Neural progenitor cell (in vitro differentiated cells): ENCODE measurements at regions not wholly inside any gene's neighbourhood (a gene's known extent, or its start where the extent isn't known, plus 50 kb on each side); places are given as distances from the start of the nearest gene placed in this dataset.

Source experiments
- DNase-seq: peaks from one replicate; pipeline ENCODE4 v3.0.0-alpha.2; 2016; ENCODE audit warnings: low spot score
- H2AFZ ChIP-seq: fragments of 200-600 bp; sonication (generic); replicated peaks from 2 replicates; pipeline ENCODE4 v1.6.1; 2016; ENCODE audit warnings: antibody characterized with exemption
- H3F3A ChIP-seq: fragments of 200-600 bp; sonication (generic); 2 replicates; pipeline ENCODE4 v1.6.1; 2016; ENCODE audit warnings: antibody characterized with exemption, low read depth
- H3K27ac ChIP-seq: fragments of 200-600 bp; sonication (generic); 2 replicates; pipeline ENCODE4 v1.5.1; 2016; ENCODE audit warnings: mild to moderate bottlenecking
- H3K27me3 ChIP-seq: fragments of 200-600 bp; sonication (generic); 2 replicates; pipeline ENCODE4 v1.6.1; 2016; ENCODE audit warnings: mild to moderate bottlenecking, moderate library complexity
- H3K36me3 ChIP-seq: fragments of 200-600 bp; sonication (generic); 2 replicates; pipeline ENCODE4 v1.5.1; 2016
- H3K4me1 ChIP-seq: fragments of 200-600 bp; sonication (generic); 2 replicates; pipeline ENCODE4 v1.6.1; 2016; ENCODE audit warnings: mixed run types
- H3K4me2 ChIP-seq: fragments of 200-600 bp; sonication (generic); 2 replicates; pipeline ENCODE4 v1.6.1; 2016
- H3K4me3 ChIP-seq: fragments of 200-600 bp; sonication (generic); 2 replicates; pipeline ENCODE4 v1.5.1; 2016
- H3K79me2 ChIP-seq: fragments of 200-600 bp; sonication (generic); 2 replicates; pipeline ENCODE4 v1.6.1; 2016; ENCODE audit warnings: low read depth
- H3K9ac ChIP-seq: fragments of 200-600 bp; sonication (generic); 2 replicates; pipeline ENCODE4 v1.6.1; 2016
- H3K9me3 ChIP-seq: fragments of 200-600 bp; sonication (generic); 2 replicates; pipeline ENCODE4 v1.5.1; 2016; ENCODE audit warnings: low read depth
- H4K20me1 ChIP-seq: fragments of 200-600 bp; sonication (generic); 2 replicates; pipeline ENCODE4 v1.6.1; 2016; ENCODE audit warnings: low read depth
- H3K27ac Mint-ChIP-seq: 3 replicates; pipeline ENCODE4 v1.8.0; 2021; ENCODE audit warnings: mixed read lengths
- H3K27me3 Mint-ChIP-seq: 2 replicates; pipeline ENCODE4 v1.8.0; 2022; ENCODE audit warnings: low read depth, mild to moderate bottlenecking, inconsistent platforms, moderate library complexity, mixed read lengths; ENCODE audit not compliant: insufficient read depth
- H3K36me3 Mint-ChIP-seq: 3 replicates; pipeline ENCODE4 v1.8.0; 2021; ENCODE audit warnings: mixed read lengths
- H3K4me1 Mint-ChIP-seq: 3 replicates; pipeline ENCODE4 v1.8.0; 2021; ENCODE audit warnings: mixed read lengths
- H3K4me3 Mint-ChIP-seq: 3 replicates; pipeline ENCODE4 v1.8.0; 2021; ENCODE audit warnings: mild to moderate bottlenecking, moderate library complexity, mixed read lengths
- H3K9me3 Mint-ChIP-seq: 3 replicates; pipeline ENCODE4 v1.8.0; 2020; ENCODE audit warnings: mixed read lengths
- EZH2 ChIP-seq: fragments of 200-600 bp; sonication (generic); IDR thresholded peaks from 2 replicates; pipeline ENCODE4 v1.6.1; 2017; ENCODE audit warnings: antibody characterized with exemption, mild to moderate bottlenecking, moderate library complexity
- EZH2phosphoT487 ChIP-seq: fragments of 200-600 bp; sonication (generic); IDR thresholded peaks from 2 replicates; pipeline ENCODE4 v1.6.1; 2017; ENCODE audit warnings: antibody characterized with exemption
- TF ChIP-seq, protein P1 (sequence below): fragments of 200-600 bp; sonication (generic); IDR thresholded peaks from 2 replicates; pipeline ENCODE4 v1.5.1; 2017; ENCODE audit warnings: antibody characterized with exemption, mild to moderate bottlenecking

DNA sequence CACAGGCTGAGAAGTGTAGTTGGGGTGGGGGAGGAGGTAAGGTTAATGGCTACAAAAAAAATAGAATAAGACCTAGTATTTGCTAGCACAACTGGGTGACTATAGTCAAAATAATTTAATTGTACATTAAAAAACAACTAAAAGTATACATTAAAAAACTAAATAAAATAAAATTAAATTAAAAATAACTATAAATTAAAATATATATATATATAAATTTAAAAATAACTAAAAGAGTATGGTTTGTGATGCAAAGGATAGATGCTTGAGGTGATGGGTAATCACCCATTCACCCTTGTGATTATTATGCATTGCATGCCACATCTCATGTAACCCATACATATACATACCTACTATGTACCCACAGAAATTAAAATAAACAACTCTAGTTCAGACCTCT lies 762.5 kb downstream of the SORCS1 start:
- no peaks in the 10 kb centered on the region for H4K20me1 ChIP-seq
- H3F3A ChIP-seq: no peaks in the 10 kb centered on the region
- H3K4me3 ChIP-seq: no peak overlapping the region
- H3K79me2 ChIP-seq: no peaks in the 10 kb centered on the region
- Mint-ChIP-seq H3K4me3 (no peak overlapping the region), H3K4me1 (peaks cover 10% of the 10 kb centered on the region), H3K27ac (no peak overlapping the region), H3K9me3 (no peaks in the 10 kb centered on the region), H3K27me3 (no peaks in the 10 kb centered on the region), H3K36me3 (no peaks in the 10 kb centered on the region)
- H3K9ac ChIP-seq: no peak overlapping the region
- H3K36me3 ChIP-seq: no peaks in the 10 kb centered on the region
- no peak for DNase-seq
- no peaks in the 10 kb centered on the region for H3K9me3 ChIP-seq
- peaks cover 3% of the 10 kb centered on the region for H3K4me1 ChIP-seq
- H2AFZ ChIP-seq: no peak overlapping the region
- TF ChIP-seq EZH2: no peak
- no peak overlapping the region for H3K4me2 ChIP-seq
- H3K27ac ChIP-seq: no peak overlapping the region
- no peaks in the 10 kb centered on the region for H3K27me3 ChIP-seq

- no peaks in the 10 kb centered on the region for H3K9me3 ChIP-seq
- no peaks in the 10 kb centered on the region for H4K20me1 ChIP-seq
- Mint-ChIP-seq H3K9me3 (no peaks in the 10 kb centered on the region), H3K36me3 (no peaks in the 10 kb centered on the region), H3K4me3 (no peak overlapping the region), H3K27ac (no peak overlapping the region), H3K4me1 (peaks cover 10% of the 10 kb centered on the region), H3K27me3 (no peaks in the 10 kb centered on the region)
- TF ChIP-seq, protein P1, sequence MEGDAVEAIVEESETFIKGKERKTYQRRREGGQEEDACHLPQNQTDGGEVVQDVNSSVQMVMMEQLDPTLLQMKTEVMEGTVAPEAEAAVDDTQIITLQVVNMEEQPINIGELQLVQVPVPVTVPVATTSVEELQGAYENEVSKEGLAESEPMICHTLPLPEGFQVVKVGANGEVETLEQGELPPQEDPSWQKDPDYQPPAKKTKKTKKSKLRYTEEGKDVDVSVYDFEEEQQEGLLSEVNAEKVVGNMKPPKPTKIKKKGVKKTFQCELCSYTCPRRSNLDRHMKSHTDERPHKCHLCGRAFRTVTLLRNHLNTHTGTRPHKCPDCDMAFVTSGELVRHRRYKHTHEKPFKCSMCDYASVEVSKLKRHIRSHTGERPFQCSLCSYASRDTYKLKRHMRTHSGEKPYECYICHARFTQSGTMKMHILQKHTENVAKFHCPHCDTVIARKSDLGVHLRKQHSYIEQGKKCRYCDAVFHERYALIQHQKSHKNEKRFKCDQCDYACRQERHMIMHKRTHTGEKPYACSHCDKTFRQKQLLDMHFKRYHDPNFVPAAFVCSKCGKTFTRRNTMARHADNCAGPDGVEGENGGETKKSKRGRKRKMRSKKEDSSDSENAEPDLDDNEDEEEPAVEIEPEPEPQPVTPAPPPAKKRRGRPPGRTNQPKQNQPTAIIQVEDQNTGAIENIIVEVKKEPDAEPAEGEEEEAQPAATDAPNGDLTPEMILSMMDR: peak; percentile 47
- TF ChIP-seq EZH2 (no peak), EZH2phosphoT487 (no peak)
- no peak overlapping the region for H2AFZ ChIP-seq
- no peak overlapping the region for H3K4me3 ChIP-seq
- no peak overlapping the region for H3K9ac ChIP-seq
- no peaks in the 10 kb centered on the region for H3K36me3 ChIP-seq
- no peaks in the 10 kb centered on the region for H3K27me3 ChIP-seq
- no peak overlapping the region for H3K27ac ChIP-seq
- H3K4me2 ChIP-seq: no peak overlapping the region
- no peaks in the 10 kb centered on the region for H3F3A ChIP-seq
- no peaks in the 10 kb centered on the region for H3K79me2 ChIP-seq
- DNase-seq: no peak
- H3K4me1 ChIP-seq: peaks cover 3% of the 10 kb centered on the region
These were observed 763.3 kb downstream of the SORCS1 start for GRCh38 chr10:106401161-106401560.

DNA sequence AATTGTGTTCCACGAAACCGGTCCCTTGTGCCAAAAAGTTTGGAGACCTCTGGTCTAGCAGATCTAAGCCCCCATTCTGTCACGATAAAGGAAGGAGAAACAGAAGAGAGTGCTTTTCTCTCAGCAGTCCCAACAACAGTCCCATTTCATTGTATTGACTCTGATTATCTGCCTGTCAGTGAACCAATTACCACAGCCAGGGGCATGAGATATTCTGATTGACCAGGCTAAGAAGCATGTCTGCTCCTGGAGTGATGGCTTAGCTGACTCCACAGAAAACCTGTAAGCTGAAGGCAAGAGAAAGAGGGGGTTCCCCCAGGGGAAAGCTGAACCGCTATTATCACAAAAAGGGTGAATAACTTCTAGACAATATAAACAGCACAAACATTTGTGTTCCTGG lies 765.4 kb downstream of the SORCS1 start:
- Mint-ChIP-seq H3K4me3 (no peak overlapping the region), H3K4me1 (peaks cover 10% of the 10 kb centered on the region), H3K27me3 (no peaks in the 10 kb centered on the region), H3K27ac (peak overlapping the region; percentile 6), H3K36me3 (no peaks in the 10 kb centered on the region), H3K9me3 (no peaks in the 10 kb centered on the region)
- no peak overlapping the region for H3K4me2 ChIP-seq
- H3K27me3 ChIP-seq: no peaks in the 10 kb centered on the region
- H3K27ac ChIP-seq: no peak overlapping the region
- H3K36me3 ChIP-seq: no peaks in the 10 kb centered on the region
- no peak overlapping the region for H3K4me3 ChIP-seq
- H3K9ac ChIP-seq: no peak overlapping the region
- DNase-seq: peak; percentile 9
- H3K4me1 ChIP-seq: peaks cover 3% of the 10 kb centered on the region
- H3F3A ChIP-seq: no peaks in the 10 kb centered on the region
- no peaks in the 10 kb centered on the region for H3K79me2 ChIP-seq
- TF ChIP-seq EZH2phosphoT487 (no peak), EZH2 (no peak)
- TF ChIP-seq, protein P1: no peak
- H2AFZ ChIP-seq: no peak overlapping the region
- no peaks in the 10 kb centered on the region for H3K9me3 ChIP-seq
- H4K20me1 ChIP-seq: no peaks in the 10 kb centered on the region

GRCh38 chr10:106396192-106396591 lies 768.3 kb downstream of the SORCS1 start:
- Histone ChIP-seq H3K4me1 (peaks cover 12% of the 10 kb centered on the region), H2AFZ (no peak overlapping the region), H3K36me3 (no peaks in the 10 kb centered on the region), H3F3A (no peaks in the 10 kb centered on the region), H3K4me2 (no peak overlapping the region), H3K79me2 (no peaks in the 10 kb centered on the region), H3K27me3 (no peaks in the 10 kb centered on the region), H3K4me3 (no peak overlapping the region), H4K20me1 (no peaks in the 10 kb centered on the region), H3K9me3 (no peaks in the 10 kb centered on the region), H3K9ac (no peak overlapping the region), H3K27ac (no peak overlapping the region)
- Mint-ChIP-seq H3K27ac (no peak overlapping the region), H3K36me3 (no peaks in the 10 kb centered on the region), H3K9me3 (no peaks in the 10 kb centered on the region), H3K4me1 (peaks cover 10% of the 10 kb centered on the region), H3K27me3 (no peaks in the 10 kb centered on the region), H3K4me3 (no peak overlapping the region)
- TF ChIP-seq, protein P1: no peak
- no peak for TF ChIP-seq EZH2phosphoT487
- no peak for TF ChIP-seq EZH2
- no peak for DNase-seq
